GM18508 (cell line): ENCODE measurements at regions not wholly inside any gene's neighbourhood (a gene's known extent, or its start where the extent isn't known, plus 50 kb on each side); places are given as distances from the start of the nearest gene placed in this dataset.
"Not testable (repeated sequence)": the region's sequence is repeated elsewhere in the genome, so short reads cannot be mapped to it uniquely, and the experiment has no call there.

Experiments
- ATAC-seq: cut with Tn5 transposase; IDR thresholded peaks from one replicate; pipeline ENCODE4 v1.9.1; 2021; ENCODE audit warnings: moderate number of reproducible peaks; ENCODE audit not compliant: insufficient read depth, unreplicated experiment

DNA sequence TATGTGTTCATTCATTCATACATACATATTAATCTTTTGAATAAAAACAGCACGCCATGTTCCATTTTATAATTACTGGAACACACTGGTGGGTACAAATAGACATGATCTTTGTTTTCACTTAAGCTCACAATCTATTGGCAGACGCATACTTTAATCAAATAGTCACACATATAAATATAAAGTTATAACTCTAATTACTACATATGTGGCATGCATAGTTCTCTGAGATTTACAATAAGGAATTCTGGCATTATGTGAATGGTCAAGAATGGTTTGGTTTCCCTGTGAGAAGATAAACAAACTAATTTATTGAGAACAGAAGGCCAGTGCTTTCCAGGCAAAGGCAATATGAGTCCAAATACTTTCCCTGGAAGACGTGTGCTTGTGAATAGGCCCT is 576.2 kb downstream of the CDH8 start:
- no peak for ATAC-seq

DNA sequence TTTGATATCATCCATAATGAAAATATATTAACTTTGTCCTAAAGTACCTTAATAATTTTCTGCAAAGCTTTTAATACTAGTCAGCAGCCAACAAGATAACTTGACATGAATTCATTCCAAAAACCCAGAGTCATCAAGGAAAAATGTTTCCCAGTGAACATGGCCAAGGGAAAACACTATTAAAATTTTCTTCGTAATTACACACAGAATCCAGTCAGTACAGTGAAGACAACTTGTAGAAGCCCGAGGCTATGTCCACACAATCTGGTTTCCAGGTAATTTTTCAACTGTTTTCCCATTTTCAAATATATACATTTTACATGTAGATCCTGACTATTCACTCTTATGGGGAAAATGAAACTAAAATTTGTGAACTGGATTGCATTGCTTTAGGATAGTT is 600.9 kb downstream of the CDH8 start:
- ATAC-seq: no peak

DNA sequence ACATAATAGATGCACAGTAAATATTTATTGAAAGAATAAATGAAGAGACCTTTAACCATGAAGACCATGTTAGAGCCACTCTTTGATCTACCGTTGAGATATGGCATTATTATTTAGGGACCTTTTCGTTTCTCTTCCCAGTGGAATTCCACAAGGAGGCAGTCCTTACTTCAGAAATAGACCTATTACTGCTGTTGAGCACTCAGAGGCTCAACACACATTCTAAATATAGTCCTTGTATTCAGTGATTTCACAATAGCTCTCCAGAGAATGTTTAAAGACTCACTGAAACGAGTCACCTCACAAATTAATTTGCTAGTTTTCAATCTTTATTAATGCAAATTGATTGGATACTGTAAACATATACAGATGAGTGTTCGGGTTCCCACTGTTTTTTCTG is 603.8 kb downstream of the CDH8 start:
- no peak for ATAC-seq

DNA sequence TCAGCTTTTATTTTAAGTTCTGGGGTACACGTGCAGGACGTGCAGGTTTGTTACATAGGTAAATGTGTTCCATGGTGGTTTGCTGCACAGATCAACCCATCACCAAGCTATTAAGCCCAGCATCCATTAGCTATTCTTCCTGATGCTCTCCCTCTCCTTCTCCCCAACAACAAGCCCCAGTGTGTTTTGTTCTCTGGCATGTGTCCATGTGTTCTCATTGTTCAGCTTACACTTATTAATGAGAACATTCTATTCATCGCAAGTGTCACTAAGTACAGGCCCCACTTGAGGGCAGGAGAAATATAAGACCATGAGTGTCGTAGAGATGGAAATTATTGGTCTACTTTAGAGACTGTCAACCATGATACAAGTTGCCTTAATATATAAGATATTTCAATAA is 615.1 kb downstream of the CDH8 start:
- ATAC-seq: no peak

DNA sequence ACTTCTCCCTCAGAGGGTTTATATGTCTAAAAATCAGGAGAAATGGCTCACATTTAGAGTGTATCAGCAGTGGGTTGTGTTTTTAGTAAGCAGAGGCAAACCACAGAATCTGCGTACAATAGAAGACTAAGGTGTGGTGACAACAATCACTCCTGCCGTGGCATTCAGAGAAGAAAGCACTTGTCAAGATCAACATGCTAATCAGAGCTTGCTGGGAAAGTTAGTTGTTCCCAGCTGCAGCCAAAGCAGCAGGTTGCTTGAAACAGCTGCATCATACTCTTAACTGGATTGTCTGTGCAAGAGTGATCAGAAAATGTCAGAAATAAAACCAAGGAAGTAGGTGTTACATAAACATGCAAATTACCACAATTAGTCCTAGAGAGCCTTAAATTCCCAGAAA is 616.4 kb downstream of the CDH8 start:
- ATAC-seq: no peak

DNA sequence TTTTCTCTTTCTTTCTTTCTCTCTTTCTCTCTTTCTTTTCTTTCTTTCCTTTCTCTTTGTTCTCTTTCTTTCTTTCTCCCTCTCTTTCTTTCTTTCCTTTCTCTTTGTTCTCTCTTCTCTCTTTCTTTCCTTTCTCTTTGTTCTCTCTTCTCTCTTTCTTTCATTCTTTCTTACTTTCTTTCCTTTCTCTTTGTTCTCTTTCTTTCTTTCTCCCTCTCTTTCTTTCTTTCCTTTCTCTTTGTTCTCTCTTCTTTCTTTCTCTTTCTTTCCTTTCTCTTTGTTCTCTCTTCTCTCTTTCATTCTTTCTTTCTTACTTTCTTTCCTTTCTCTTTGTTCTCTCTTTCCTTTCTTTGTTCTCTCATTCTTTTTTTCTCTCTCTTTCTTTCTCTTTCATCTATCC is 617.4 kb downstream of the CDH8 start:
- not testable (repeated sequence) for ATAC-seq

DNA sequence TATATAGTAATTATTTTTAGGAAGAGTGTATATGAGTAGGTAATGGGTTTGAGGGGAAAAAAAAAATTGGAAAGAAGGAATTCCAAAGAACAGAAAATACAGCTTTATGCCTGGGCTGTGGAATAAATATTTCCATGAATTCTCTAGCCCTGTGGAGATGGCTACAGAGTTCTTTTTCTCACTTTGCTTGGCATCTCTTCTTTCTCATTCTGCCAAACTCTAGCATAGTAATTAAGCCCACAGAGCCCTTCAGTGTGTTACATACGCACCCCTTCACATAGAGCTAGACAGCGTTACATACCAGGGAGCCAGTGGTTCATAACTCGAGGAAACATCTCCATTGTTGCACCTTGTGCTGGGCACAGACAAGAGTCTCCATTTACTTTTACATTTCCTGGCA is 621.1 kb downstream of the CDH8 start:
- no peak for ATAC-seq

DNA sequence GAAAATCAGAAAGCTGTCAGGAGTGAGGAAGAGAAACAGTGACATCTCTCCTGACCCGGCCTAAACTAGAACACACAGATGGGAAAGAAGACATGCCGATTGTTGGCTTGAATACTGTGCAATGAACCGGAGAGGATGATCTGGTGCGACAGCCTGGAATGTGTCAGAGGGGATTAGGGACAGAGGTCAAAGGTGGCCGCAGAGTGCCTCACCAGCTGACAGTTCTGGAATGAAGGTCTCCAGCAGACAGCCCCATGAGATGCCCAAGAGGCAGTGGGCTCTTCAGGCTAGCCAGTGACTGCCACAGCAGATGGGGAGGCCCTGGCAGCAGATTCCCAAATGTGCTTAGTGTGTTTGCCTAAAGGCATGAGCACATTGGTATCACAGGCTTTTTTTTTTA is 623.2 kb downstream of the CDH8 start:
- ATAC-seq: no peak

DNA sequence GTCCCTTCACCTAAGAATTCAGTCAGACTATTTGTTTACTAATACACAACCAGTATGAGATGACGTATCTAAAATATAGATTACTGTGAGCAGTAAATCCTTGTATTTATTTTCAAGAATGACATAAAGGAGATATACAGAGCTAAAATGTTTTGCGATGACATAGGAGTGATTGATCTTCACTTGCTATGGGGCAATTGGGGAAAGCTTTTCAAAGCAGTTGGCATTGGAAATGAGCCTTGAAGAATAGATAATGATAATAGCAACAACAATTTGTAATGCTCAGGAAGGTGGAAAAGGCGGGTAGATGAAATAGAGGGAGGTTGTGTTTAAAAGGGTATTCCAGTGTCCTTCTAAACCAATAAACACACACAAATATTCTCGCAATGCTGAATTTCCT is 623.7 kb downstream of the CDH8 start:
- no peak for ATAC-seq

DNA sequence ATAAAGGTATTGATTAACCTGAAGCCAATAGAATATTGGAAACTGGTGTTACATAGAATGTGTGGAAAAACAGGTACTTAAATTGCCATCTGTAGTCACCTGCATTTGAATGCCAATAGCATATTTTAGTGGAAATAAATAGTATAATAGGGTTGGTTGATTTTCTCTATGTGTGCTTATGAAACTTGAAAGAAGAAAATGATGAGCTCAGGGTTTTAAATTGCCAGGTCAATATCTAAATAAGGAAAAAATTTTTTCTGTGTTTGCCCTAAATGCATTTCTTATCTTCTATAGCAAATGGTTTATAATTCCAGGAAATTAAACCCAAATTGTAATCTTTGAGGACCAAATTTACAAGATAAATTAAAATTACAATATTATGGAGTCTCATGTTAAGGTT is 626.6 kb downstream of the CDH8 start:
- ATAC-seq: no peak

DNA sequence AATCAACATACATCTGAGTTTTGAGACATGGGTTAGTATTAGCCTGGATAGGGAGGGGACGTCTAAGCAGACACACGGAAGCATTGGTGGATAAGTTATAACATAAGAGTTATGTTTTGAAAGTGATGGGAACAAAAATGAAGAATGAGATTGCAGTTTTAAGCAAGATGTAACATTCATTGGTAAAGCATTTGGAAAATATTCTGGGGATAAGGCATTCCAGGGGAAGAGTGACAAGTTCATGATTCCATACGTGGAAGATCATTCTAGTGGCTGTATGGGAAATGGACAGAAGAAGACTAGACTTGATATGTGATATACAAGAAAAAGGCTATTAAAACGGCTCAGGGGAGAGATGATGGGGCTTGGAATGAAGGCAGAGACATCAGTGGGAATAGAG is 632.9 kb downstream of the CDH8 start:
- no peak for ATAC-seq

DNA sequence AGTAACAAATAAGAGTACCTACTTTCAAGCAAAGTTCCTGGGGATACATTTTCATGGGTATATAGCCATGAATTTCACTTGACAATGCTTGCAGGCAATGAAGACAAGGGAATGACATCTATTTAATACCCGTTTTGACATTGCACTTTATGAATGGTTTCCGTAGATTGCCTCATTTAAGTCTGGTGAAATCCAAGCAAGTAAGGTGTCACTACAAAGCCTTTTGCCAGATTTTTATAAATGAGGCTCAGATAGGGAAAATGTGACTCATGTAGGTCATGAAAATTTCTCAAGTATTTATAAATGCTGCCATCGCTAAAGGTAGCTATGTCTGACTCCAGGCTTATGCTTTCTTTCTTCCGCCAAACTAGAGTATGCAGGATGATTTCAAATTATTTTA is 644.3 kb downstream of the CDH8 start:
- ATAC-seq: no peak

DNA sequence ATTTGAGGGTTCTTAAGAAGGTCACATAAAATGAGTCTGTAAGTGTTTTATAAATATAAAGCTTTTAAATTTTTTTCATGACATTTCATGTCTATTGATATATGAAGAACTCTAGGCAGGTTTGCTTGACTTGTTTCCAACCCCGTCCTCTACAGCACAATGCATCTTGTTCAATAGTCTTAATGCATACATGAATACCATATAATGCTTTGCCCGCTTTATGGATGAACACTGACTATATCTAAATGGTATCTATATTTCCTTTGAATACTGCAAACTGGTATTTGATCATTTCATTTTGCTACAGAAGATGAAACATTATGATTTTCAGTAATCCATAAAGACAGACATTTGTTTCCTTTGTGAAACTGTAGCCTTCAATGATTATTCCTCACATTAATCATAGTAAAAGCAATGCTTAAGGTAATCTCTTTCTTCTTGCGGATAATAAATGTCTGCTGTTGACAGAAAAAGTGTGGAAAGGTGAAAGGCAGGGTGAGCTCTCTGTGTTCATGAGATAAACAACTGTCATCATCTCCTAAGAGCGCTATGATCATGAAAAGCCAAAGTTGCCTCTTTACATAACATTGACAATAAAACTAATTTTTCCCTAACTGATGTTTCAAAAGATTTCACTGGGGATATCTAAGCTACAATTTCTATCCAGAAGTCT is 645.1 kb downstream of the CDH8 start:
- ATAC-seq: no peak

DNA sequence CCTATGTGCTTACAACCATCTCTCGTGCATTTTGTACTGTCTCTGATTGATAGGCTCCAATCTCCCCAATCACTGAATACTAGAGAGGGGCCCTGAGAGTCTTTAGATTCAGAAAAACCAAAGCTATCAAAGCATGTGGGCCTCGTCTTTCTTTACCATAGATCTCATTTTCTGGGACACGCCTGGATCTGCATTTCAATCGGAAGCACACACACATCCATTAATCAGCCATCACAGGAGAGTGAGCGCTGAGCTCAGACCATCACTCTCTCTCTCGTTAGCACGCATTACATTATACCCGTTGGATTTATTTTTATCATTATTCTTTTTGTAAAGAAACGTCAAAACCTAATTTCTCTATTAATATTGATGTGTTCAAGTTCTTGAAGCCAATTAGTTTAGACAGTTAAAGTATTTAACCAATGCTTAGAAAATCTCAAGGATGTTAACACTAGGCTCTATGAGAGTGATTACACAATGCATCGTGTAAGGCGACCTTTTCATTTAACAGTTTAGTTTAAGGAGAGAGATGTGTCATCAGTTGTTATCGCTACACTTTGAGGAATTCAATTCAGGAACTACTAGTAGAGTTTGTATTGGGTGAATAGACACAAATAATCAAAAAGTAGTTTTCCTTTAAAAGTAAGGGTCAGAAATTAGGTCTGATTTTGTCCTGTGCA is 650.7 kb downstream of the CDH8 start:
- ATAC-seq: no peak

DNA sequence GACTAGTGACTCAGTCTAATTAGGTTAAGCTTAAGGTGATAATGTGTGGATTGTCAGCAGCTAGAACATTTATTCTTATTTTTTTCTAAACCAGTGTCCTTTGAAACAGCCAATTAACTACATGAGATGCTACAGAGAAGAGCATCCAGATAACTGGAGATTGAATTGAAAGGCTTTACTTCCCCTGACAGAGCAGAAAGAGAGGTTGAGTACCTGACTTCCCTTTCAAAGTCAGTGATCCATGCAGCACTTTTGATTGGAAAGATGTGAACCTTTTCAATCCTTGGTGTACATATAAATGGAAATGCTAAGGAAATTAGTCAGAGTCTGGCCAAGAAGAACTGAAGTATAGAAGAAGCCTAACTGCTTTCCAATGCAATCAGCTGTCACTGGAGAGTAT is 653.8 kb downstream of the CDH8 start:
- ATAC-seq: no peak

DNA sequence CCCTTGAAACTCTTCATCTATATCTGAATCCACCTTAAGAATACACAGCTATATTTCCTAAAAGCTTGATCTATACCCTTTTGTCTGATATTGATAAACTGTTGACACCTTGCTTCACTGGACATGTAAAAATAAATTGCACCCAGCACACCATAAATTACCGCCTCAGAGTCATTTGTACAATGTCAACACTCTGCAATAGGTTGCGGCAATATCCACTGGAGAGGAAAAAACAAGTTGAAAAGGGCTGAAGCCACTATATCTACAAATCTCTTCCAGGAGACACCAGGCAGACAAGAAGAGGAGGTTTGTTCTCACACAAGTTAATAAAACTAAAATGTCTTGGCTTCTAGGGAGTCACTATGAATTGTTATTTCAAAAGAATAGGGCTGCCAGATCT is 656.9 kb downstream of the CDH8 start:
- ATAC-seq: no peak

DNA sequence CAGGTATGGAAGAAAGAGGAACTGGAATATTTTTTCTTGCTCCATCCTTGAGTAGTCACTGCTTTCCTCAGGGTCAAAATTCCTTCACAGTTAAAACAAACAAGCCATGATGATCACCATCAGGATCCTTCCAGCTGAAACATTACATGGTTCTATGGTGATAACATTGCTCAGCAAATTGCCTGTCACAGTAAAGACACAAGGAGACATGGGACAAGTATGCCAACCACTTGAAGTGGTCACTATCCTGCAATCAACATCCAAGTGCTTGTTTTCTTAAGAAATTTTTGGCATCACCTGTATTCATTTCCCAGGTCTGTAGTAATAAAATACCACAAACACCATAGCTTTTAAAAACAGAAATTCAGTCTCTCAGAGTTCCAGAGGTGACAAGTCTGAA is 662.2 kb downstream of the CDH8 start:
- no peak for ATAC-seq

DNA sequence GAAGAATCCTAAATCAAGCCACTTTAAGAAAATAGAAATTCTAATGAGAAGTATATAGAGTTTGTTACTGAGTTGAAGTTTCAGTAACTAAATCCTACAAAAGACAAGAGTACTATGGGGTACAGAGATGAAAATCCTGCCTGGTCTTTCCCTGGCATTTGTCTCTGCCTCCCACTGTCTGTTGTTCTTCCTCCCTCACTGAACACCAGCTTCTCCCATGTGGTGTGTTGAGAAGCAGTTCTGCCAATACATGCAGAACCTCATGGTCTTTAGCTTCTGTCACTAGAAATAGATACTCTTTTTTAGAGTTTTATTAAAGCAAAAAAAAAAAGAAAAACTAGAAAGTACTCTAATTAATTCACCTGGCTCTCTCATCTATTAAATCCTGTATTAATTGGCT is 664.4 kb downstream of the CDH8 start:
- no peak for ATAC-seq

DNA sequence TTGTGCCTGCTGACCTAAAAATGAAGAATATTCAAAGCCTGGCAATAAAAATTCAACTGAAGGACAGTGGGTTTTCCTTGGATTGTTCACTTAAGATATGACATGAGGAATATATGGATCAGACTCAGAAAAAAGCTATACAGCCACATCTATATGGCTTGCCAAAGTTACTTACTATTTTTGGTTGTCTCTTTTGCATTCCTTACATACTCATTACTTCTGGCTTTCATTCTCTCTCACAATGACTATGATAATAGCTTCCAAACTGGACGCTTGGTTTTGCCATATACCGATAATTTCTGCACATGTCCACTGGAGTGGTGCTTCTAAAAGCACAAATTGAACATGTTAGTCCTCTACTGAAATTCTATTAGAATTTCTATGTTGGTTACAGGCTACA is 664.9 kb downstream of the CDH8 start:
- ATAC-seq: no peak

DNA sequence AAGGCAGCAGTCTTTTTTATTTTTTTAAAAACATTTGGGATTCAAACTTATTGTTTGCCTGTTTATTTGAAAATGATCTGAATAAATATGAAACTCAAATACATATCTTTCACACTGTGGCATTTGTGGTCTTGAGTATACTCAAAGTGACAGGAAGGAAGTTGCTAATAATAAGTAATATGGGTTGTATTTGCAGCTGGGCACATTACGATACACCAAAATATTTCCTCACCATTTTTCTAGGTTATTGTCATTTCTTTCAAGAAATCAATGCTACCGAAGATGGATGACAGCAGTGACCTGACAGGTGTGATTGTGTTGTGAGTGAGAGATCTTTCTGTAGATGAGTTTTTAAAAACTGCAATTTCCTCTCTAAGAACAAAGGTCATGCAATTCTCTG is 665.7 kb downstream of the CDH8 start:
- ATAC-seq: no peak

DNA sequence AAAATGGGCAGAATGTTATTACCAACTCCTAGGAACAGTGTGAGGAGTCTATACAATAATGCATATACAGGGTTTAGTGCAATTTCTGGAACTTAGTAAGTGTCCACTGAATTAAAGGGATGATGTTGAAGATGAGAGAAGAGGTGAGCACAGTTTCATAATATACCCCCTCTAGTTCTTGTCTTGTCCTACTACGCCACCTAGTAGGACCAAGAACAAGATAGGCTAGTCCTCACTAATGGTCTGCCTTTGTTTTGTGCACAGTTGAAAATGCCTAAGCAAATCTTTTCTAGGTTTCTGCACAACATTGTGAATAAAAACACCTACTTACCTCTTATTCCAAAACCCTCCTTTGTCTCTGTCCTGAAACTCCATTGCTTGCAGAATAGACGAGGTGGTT is 670.2 kb downstream of the CDH8 start:
- ATAC-seq: no peak

DNA sequence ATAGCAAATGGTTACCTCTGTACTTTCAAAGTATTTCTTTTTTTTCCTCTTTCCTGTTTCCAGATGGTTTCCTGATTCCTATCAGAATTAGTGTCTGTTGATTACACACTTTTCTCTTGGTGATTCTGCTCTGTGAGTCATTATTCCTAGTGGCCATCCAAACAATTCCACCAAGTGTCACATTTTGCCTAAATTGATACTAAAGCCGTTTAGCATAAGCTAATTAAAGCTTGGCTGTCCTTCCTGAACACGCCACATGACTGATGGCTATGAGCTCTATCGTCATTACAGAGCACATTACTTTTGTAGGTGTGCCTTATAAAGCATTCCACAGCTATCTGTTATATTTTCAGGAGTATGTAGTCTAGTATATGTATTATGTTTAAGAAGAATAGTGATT is 671.2 kb downstream of the CDH8 start:
- no peak for ATAC-seq
